Frontal cortex (tissue), 3 donors: ENCODE measurements at regions not wholly inside any gene's neighbourhood (a gene's known extent, or its start where the extent isn't known, plus 50 kb on each side); places are given as distances from the start of the nearest gene placed in this dataset.

Experiments
- DNase-seq, 2 donors: peaks; one replicate each; pipeline ENCODE4 v3.0.0; 2012; ENCODE audit warnings: low spot score in 2 of 2
- FAIRE-seq: peaks from 2 replicates; lab custom pipeline; 2012; peaks lifted over from hg19 to GRCh38; lab: Jason Lieb, UNC
- donor health status: control.
- donor health status: control.
- donor health status: control.

DNA sequence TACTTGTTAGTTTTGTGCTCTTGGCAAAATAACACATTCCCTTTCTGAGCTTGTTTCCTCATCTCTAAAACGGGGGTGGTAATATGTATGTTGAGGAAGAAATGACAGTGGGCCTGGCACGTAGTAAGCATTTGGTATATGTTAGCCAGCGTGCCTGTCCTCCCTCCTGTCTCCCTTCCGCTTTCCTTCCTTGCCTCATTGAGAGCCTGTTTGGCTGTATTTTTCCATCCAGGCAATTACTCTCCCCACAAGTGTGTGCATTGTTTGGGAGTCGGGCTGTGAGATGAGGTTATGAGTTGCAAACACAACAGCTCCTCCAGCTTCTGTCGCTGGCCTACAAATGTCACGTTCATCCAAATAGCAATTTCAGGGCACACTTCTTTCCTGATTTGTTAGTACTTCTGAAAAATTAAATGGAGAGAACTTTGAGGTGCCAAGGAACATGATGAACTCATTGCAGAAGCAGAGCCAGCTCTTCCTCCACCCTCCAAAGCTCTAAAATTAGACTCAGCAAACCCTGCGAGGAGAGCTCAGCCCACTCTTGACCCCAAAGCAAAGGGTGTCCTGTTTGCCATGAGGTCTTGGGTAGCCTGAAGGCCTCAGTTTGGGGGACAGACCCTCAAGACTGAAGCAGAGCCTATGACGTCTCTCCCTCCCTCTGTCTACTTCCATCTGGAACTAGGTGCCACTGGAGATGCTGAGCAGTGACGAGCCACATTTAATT lies 50.7 kb upstream of the TOX2 start:
- DNase-seq (no peak), FAIRE-seq (no peak)

DNA sequence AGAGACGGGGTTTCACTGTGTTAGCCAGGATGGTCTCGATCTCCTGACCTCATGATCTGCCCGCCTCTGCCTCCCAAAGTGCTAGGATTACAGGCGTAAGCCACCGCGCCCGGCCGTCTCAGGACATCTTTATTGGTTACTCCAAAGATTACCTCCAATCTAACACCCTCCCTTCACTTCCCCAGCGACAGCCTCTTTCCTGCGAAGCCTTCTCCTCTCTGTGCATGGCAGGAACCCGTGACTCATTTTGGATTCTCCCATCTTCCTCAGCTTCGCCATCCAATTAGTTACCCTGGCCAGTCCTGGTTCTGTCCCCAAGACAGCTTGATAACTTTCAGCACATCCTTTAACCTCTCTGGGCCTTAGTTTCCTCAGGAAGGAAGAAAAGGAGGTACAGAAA lies 51.3 kb upstream of the TOX2 start:
- DNase-seq, result no peak
- no peak for FAIRE-seq

DNA sequence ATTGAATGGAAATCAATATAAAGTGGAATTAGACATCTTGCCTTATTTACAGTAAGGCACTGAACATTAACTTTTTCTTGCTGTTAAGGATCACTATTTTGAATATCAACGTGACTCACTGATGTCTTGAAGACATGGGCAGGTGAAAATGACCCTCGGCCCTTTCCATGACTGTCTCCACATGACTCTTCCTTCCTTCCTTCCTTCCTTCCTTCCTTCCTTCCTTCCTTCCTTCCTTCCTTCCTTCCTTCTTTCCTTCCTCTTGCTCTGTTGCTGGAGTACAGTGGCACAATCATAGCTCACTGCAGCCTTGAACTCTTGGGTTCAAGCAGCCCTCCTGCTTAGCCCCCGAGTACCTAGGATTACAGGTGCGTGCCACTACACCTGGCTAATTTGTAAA lies 52.2 kb upstream of the TOX2 start:
- DNase-seq (no peak), FAIRE-seq (no peak)

DNA sequence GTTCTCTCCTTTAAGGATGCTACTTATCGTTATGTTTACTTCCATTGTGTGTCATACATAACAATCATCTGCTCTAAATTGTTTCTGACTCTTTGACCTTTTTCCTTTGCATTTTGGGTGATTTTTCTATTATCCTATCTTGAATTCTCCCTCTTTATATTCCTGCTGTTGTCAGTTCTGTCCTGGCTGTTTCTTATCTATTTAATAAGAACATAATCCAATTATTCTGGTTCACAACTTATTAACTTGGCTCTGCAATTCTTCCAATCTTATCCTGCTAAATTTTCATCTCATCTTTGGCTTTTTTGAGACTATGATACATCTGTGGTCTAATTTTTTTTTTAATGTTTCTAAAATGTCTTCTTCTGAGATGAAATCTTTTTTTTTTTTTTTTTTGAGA lies 54.7 kb upstream of the TOX2 start:
- FAIRE-seq, result no peak
- no peak for DNase-seq

DNA sequence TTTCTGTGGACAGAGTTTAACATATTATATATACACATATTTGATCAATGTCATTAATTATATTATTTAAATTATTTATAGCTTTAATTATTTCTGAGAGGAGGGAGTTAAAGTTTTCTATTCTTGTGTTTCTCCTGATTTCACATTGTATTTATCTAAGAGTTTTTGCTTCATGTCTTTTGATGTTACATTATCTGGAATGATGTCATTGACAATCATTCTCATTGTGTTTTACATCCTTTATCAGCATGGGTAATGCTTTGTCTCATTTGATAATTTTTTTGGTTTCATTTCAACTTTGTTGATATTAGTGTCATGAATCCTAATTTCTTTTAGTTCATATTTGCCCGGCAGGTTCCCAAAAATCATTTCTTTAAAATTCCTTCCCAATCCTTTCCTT lies 56.7 kb upstream of the TOX2 start:
- DNase-seq, result no peak
- peak; percentile 23 for FAIRE-seq

DNA sequence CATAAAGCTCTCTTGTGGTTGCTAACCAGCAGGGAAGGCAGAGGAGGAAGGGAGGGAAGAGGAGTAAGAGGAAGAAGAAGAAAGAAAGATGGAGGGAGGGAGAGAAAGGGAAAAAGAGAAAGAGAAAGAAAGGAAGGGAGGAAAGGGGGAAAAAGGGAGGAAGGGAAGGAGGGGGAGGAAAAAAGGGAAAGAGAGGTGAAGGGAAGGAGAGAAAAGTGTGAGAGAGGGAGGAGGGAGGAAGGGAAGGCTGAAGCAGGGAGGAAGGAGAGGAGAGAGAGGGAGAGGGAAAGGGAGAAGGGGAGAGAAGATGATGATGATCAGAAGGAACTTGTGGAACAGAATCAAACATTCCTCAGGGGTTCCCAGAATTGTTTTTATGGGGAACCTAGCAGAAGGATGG lies 57.5 kb upstream of the TOX2 start:
- FAIRE-seq (no peak), DNase-seq (no peak)

DNA sequence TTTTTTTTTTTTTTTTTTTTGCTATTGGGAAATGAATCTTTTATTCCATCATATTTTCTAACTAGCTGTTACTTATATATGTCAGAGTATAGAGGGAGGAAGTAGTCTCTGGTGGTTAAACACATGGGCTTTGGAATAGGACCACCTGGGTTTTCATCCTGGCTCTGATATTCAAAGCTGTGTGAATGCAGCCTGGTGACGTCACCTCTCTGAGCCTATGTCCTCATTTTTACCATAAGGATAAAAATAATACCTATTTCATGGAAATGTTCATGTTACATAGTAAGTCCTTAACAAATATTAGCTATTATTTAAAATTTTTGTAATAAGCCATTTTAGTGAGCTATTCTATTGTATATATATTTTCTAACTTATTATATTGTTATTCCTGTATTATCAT lies 58.8 kb upstream of the TOX2 start:
- FAIRE-seq (no peak), DNase-seq (no peak)

DNA sequence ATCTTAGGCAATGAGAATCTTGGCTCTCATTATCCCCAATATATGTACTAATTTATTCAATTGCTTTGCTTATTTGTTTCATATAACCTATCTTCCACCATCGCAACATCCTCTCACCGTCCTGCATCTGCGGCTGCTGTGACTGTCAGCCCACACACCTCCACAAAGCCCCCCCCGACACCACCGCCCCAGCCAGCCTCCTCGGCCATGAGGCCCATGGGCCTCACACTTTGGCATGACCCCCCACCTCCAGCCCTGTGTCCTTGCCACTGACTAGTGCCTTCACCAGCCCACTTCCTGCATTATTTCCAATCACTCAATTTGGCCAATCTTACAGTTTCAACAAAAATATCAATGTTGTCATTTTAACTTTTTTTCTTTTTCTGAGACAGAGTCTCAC lies 60.7 kb upstream of the TOX2 start:
- DNase-seq (no peak), FAIRE-seq (no peak)

DNA sequence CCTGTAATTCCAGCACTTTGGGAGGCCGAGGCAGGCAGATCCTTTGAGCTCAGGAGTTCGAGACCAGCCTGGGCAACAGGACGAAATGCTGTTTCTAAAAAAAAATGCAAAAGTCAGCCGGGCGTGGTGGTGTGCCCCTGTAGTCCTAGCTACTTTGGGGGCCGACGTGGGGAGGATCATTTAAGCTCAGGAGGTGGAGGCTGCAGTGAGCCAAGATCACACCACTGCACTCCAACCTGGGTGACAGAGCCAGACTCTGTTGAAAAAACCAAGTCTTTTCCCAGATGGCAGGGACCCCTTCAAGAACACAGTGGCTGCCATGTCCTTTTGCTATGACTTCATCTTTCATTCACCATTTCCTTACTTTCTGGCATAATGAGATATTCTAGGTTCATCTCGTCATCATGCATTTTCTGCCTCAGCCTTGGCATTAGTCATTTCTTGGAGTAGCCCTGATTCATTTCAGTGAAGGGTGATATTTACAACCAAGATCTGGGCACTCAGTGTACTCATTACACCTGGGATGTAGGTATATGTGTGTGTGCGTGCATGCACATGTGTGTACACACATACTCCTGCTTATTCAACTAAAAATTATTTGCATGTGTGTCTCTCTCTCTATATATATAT lies 61.4 kb upstream of the TOX2 start:
- FAIRE-seq (no peak), DNase-seq (no peak)

DNA sequence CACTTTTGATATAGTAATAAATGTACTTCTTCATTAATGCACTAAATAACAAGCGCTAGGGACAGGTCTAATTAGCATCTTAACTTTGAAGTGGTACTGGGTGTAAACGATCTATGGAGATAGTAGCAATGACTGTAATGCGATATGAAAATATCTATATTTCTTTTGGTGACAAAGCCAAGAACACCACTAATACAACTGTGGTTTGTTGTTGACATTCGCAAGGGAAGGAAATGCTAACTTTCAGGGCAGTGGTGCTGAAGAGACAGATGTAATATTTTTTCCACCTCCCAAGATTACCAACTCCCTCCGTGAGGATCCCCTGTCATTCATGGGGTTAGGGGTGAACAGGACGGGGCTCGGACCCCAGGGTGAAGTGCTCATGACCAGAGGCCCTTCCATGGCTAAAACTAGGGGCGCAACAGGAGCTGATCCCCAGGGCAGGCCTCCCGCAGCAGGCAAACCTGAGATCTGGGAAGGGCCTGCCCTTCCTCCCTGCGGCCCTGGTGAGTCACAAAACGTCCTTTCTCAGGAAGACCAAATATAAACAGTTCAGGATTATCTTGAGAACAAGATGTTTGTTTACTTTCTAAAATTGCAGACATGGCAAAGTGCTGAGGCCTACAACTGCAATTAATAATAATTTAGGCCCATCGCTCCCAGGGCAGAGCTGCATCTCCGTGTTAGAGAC lies 65.0 kb upstream of the TOX2 start:
- no peak for FAIRE-seq

DNA sequence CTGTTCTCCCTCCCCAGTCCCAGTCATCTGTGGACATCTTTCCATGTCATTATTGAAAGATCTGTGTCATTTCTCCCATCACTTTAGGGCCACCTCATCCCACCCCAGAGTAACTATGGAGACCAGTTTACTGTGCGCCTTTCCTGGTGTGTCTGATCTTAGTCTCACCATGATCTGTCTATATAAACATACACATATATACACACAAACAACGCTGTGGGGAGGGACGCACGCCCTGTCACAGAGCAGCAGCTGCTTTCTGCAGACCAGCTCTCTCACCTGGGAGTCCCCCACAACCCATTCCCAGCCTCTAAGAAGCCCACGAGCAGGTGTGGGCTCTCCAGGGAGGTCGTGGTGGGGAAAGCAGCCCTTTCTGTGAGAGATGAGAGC lies 68.1 kb upstream of the TOX2 start:
- FAIRE-seq (no peak), DNase-seq (no peak)

More for the DNA sequence above, 65.0 kb upstream of the TOX2 start:
- DNase-seq, result no peak

DNA sequence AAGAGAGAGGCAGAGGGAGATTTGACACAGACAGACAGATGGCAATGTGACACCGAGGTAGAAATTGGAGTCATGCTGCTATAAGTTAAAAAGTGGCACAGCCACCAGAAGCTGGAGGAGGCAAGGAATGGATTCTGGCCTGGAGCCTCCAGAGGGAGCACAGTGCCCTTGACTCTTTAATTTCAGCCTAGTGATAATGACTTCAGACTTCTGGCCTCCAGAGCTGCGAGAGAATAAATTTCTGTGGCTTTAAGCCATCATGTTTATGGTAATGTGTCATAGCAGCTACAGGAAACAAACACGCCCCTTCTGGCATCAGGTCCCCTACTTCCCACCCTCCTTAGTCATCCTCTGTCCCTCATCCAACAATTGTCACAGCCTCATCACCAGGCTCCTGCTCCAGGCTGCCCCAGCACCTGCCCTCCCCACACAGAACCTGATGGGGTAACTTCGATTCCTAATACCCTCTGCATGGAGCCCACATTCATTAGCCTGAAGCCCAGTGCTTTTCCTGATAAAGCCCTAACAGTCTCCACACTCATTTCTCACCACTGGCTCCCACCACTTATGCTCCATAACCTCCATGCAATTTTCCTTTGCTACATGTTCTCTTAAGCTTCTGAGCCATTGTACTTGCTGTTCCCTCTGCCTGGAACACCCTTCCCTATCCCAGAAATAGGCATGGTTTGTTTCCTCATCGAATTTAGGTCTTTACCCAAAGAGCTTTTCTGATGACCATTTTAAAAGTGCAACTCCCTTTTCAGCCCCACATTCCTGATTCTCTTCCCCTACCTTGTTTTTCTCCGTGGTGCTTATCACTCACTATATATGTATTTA lies 69.7 kb upstream of the TOX2 start:
- FAIRE-seq, result no peak
- no peak for DNase-seq

DNA sequence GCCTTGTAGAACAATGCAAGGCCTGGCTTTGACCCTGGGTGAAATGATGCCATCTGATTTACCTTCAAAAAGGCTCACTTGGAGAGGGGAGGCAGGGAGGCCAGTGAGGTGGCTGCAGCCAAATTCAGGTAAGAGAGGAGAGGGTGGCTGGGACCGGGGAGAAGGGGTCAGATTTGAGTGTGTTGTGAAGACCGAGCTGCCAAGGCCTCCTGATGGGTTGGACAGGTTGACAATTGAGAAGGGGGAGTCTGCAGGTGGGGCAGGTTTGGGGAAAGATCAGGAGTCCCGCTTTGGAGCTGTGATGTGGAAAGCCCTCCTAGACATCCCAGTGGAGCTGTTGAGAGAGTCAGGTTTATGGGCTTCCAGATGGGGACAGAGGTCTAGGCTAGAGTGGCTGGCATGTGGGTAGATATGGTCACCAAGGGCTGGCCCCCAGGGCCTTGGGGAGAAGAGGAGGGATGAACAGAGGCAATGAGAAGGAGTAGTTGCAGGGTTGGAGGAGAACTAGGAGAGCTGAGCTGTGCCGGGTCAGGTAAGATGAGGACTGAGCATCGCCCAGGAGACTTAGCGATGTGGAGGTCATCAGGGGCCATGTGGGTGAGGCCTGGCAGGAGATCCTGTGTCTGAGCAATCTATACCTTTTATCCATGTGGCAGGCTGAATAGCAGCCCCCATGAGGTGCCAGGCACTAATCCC lies 70.5 kb upstream of the TOX2 start:
- DNase-seq, result no peak
- FAIRE-seq, result no peak

DNA sequence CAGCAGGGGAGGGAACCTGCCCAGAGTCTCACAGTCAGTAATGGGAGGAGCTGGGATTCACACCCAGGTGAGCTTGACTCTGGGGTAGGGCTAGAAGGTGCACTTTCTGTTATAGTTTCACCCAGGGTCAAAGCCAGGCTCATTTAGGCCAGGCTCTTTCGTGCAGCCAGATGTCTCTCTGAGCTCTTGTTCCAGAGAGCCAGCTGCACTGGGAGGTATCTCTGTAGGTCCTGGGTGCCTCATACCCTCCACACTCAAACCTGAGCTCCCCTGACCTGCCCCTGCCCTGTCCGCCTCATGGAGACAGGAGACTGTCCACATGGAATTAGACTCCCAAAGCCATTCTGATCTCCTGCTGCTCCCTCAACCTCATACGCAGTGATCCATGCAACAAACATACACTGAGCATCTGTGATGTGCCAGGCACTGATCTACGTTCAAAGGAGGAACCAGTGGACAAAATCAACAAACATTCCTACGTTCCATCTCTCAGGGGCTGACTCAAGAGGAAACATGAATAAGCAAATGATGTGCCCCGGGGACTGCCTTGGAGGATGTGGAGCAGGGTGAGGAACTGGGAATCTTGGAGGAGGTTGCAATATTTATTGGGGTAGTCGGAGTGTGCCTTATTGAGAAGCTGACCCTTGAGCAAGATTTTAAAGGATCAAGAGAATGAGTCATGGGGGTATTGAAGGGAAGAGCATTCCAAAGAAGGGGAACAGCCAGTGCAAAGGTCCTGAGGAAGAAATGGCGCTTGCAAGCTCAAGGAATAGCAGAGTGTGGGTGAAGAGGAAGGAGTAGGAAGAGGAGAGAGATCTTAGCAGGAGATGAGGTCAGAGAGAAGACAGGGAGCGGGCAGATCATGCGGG lies 71.3 kb upstream of the TOX2 start:
- FAIRE-seq (no peak), DNase-seq (no peak)

DNA sequence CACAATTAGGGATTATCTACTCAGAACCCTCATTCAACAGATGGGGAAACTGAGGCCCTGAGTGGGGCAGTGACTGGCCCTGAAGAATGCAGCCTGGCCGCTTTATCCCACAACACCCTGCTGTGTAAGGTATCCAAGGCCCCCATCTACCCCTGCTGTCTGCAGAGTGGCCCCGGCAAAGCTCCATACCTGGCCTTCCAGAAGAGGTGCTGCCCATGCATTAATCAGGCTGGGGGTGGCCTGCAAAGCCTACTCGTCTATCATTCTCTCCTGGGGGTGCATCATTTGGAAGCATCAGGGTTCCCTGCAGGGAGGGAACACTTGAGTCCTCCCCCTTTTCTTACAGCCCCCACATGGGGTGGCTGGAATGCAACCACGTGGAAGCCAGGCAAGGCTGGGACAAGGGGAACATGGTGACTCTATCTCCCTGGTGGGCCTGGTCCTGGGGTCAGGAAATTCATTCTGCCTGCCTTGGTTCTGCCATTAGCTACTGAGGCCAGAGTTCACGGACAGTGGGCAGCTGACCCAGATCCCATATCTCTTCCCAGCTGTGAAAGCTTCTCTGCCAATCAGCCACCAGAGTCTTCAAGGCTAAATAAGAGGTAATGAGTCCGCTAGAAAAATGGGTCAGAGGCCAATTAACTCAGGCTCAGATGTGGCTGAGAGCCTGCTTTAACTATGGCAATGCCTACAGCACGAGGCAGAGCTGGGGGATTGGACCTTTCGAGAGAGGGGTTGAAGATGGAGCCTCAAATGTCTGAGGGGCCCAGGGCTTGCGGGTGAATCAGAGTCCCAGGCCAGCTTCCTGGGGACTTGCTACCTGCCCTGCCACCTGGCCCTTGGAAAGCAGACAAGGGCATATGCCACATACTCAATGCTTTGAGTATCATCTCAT lies 72.3 kb upstream of the TOX2 start:
- DNase-seq (no peak), FAIRE-seq (no peak)

DNA sequence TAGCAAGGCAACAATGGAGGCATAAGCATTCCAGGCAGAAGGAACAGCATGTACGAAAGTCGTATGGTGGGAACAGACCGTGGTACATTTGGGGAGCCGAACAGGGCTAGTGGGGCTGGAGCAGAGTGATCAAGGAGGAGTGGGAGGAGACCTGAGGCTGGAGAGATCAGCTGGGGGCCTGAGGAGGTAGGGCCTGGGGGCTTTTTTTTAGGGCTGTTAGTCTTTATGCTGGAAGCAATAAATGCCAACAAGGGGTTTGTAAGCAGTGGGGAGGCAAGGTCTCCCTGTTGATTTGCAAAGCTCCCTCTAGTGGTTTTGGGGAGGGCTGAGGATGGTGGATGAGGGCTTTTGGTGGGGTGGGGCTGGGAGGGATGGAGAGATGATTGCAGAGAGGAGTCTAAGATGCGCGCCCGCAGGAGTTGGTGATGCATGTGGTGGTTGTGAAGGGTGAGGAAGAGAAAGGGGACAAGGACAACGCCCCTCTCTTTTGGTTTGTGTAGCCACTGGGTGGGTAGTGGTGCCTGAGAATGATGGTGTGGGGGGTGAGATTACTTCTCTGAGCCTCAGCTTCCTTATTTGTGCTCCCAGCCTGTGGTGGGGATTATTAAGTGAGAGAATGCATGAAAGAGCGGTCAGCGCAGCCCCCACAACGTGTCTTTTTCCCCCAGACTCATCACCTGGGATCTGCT lies 74.1 kb upstream of the TOX2 start:
- DNase-seq, result no peak
- FAIRE-seq, result no peak

DNA sequence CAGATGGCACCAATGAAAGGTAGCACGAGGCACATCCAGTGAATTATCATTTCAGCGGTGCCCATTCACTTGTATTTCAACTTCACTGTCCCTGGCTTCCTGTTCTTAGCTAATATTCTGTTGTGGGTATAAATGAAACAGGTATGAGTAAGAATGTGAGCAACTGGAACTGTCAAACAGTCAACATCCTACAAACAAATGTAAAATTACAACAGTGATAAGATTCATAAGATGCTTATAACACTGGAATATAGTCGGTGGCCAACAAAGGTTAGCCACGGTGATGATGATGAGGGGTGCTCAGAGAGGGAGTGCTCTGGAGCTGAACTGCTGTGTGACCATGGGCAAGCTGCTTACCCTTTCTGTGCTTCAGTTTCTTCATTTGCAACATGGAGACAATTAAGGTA lies 74.9 kb upstream of the TOX2 start:
- DNase-seq (no peak), FAIRE-seq (no peak)

DNA sequence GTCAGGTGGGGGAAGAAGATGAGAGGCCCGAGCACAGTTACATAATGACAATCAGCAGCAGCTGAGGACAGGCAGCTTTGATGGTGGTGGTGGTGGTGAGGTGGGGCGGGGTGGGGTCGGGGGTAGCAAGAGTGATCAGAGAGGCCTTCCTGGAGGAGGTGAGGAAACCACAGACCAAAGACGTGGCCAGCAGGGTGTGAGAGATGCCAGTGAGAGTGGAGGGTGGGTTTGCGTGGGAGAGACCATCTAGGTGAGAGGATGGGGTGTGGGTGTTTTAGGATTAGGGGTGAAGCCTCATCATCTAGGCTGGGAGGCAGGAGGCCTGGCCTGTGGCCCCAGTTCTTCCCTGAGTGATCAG lies 76.0 kb upstream of the TOX2 start:
- DNase-seq, result no peak
- FAIRE-seq, result no peak
